ENCODE measurements at regions not wholly inside any gene's neighbourhood (a gene's known extent, or its start where the extent isn't known, plus 50 kb on each side); places are given as distances from the start of the nearest gene placed in this dataset.
"Not testable (repeated sequence)": the region's sequence is repeated elsewhere in the genome, so short reads cannot be mapped to it uniquely, and the experiment has no call there.

GRCh38 chr15:38992506-38992905 is 427.9 kb upstream of the RASGRP1 start:
- DNase-seq = no peak

- no peak for DNase-seq
Measured at GRCh38 chr15:38992930-38993329, 428.3 kb upstream of the RASGRP1 start.

GRCh38 chr15:38994310-38994709 is 429.7 kb upstream of the RASGRP1 start:
- DNase-seq = no peak

- no peak for DNase-seq
Measured at GRCh38 chr15:38996111-38996631, 431.6 kb upstream of the RASGRP1 start.

GRCh38 chr15:38997841-38998240 is 433.2 kb upstream of the RASGRP1 start:
- DNase-seq = no peak

GRCh38 chr15:39000008-39000734 is 435.6 kb upstream of the RASGRP1 start:
- no peak for DNase-seq

- no peak for DNase-seq
Measured at GRCh38 chr15:39009740-39010139, 445.1 kb upstream of the RASGRP1 start.

GRCh38 chr15:39011066-39011465 is 446.5 kb upstream of the RASGRP1 start:
- DNase-seq = not testable (repeated sequence)

- no peak for DNase-seq
Measured at GRCh38 chr15:39013262-39013661, 448.6 kb upstream of the RASGRP1 start.

GRCh38 chr15:39014682-39015081 is 450.1 kb upstream of the RASGRP1 start:
- no peak for DNase-seq

- no peak for DNase-seq
Measured at GRCh38 chr15:39016706-39017105, 452.1 kb upstream of the RASGRP1 start.

GRCh38 chr15:39018966-39019365 is 454.4 kb upstream of the RASGRP1 start:
- DNase-seq = no peak

GRCh38 chr15:39021341-39021740 is 456.7 kb upstream of the RASGRP1 start:
- no peak for DNase-seq

- DNase-seq = no peak
Measured at GRCh38 chr15:39022532-39023305, 458.1 kb upstream of the RASGRP1 start.

GRCh38 chr15:39025321-39025720 is 460.7 kb upstream of the RASGRP1 start:
- no peak for DNase-seq

- DNase-seq = no peak
Measured at GRCh38 chr15:39025881-39026280, 461.3 kb upstream of the RASGRP1 start.

GRCh38 chr15:39028069-39028468 is 463.5 kb upstream of the RASGRP1 start:
- no peak for DNase-seq

- DNase-seq = no peak
Measured at GRCh38 chr15:39029741-39030140, 465.1 kb upstream of the RASGRP1 start.

GRCh38 chr15:39030291-39031070 is 465.9 kb upstream of the RASGRP1 start:
- DNase-seq = no peak

- no peak for DNase-seq
Measured at GRCh38 chr15:39031596-39031995, 467.0 kb upstream of the RASGRP1 start.

- DNase-seq = no peak
Measured at GRCh38 chr15:39034816-39035215, 470.2 kb upstream of the RASGRP1 start.

- DNase-seq = not testable (repeated sequence)
Measured at GRCh38 chr15:39037611-39038010, 473.0 kb upstream of the RASGRP1 start.

- no peak for DNase-seq
Measured at GRCh38 chr15:39040861-39041260, 476.2 kb upstream of the RASGRP1 start.
